A549 (cell line): ENCODE measurements at regions not wholly inside any gene's neighbourhood (a gene's known extent, or its start where the extent isn't known, plus 50 kb on each side); places are given as distances from the start of the nearest gene placed in this dataset.

ENCODE experiments used
- ATAC-seq, 2 experiments: fragments of 200-7000 bp in 1 of 2; fragments of >200 bp in 1 of 2; cut with Nextera tagmentation in 1 of 2; cut with Tn5 transposase in 1 of 2; 3 replicates each; pipeline versions ENCODE4 v1.8.0 to v1.9.1; 2018 to 2020; ENCODE audit warnings: mild to moderate bottlenecking in 1 of 2, moderate library complexity in 1 of 2
- CTCF ChIA-PET: fragments of 300-600 bp; sonication (Branson Sonifier 250); formaldehyde crosslinking; extraction: SDS; loops from one replicate; lab custom pipeline; 2021; ENCODE audit warnings: antibody characterized with exemption, inconsistent platforms; lab: Yijun Ruan, JAX
- POLR2A ChIA-PET: fragments of 350-600 bp; formaldehyde crosslinking; extraction: SDS; loops from one replicate; lab custom pipeline; 2021; ENCODE audit warnings: antibody characterized with exemption, inconsistent platforms; lab: Yijun Ruan, JAX
- DNase-seq, 2 experiments: peaks; one replicate each; pipeline versions ENCODE4 v3.0.0 to v3.0.0-alpha.2; 2011 to 2016; ENCODE audit warnings: low read depth in 1 of 2, low spot score in 1 of 2
- FAIRE-seq: peaks from 2 replicates; lab custom pipeline; 2011; peaks lifted over from hg19 to GRCh38; lab: Jason Lieb, UNC
- H3K27ac ChIP-seq, 2 experiments: fragments of >200 bp; sonication (Bioruptor Twin); formaldehyde crosslinking; 3 replicates each; pipeline ENCODE4 v1.5.1; 2016 to 2017
- H3K4me1 ChIP-seq: fragments of >200 bp; sonication (Bioruptor Twin); formaldehyde crosslinking; 3 replicates; pipeline ENCODE4 v1.6.1; 2016
- H3K4me2 ChIP-seq: fragments of >200 bp; sonication (Bioruptor Twin); formaldehyde crosslinking; 3 replicates; pipeline ENCODE4 v1.6.1; 2016
- H3K4me3 ChIP-seq: fragments of >200 bp; sonication (Bioruptor Twin); formaldehyde crosslinking; 3 replicates; pipeline ENCODE4 v1.5.1; 2016
- H3K9me3 ChIP-seq: fragments of >200 bp; sonication (Bioruptor Twin); formaldehyde crosslinking; 3 replicates; pipeline ENCODE4 v1.6.1; 2016
- ATOH8 ChIP-seq: fragments of 250-450 bp; sonication (Bioruptor Pico); IDR thresholded peaks from 2 replicates; pipeline ENCODE4 v1.5.0; 2020; ENCODE audit warnings: low read depth, mild to moderate bottlenecking, moderate library complexity
- BCL3 ChIP-seq: fragments of >200 bp; sonication (Bioruptor Twin); formaldehyde crosslinking; IDR thresholded peaks from 3 replicates; pipeline ENCODE4 v1.6.1; 2016
- CBX2 ChIP-seq: fragments of 200-600 bp; sonication (generic); IDR thresholded peaks from 2 replicates; pipeline ENCODE4 v1.6.1; 2016; ENCODE audit warnings: low read depth, mild to moderate bottlenecking, borderline replicate concordance
- EHF ChIP-seq: fragments of 250-450 bp; sonication (Bioruptor Pico); IDR thresholded peaks from 2 replicates; pipeline ENCODE4 v1.5.0; 2020; ENCODE audit warnings: mild to moderate bottlenecking
- ESRRA ChIP-seq: fragments of 150-350 bp; IDR thresholded peaks from 2 replicates; pipeline ENCODE4 v1.6.1; 2014; ENCODE audit warnings: mild to moderate bottlenecking, low read length, borderline replicate concordance
- FOSL2 ChIP-seq, 2 experiments: fragments of 450-650 bp in 1 of 2; fragments of >200 bp in 1 of 2; sonication (Bioruptor Twin) in 1 of 2; formaldehyde crosslinking; IDR thresholded peaks; 2 replicates each; pipeline versions ENCODE4 v1.5.0 to v1.6.1; 2016 to 2020; ENCODE audit warnings: mild to moderate bottlenecking in 1 of 2, moderate library complexity in 1 of 2
- HEYL ChIP-seq: fragments of 250-450 bp; sonication (Bioruptor Pico); IDR thresholded peaks from 2 replicates; pipeline ENCODE4 v1.8.0; 2021; ENCODE audit warnings: mild to moderate bottlenecking, moderate library complexity
- HMGXB4 ChIP-seq: fragments of 250-450 bp; sonication (Bioruptor Pico); IDR thresholded peaks from 2 replicates; pipeline ENCODE4 v1.5.0; 2021; ENCODE audit warnings: mild to moderate bottlenecking, moderate library complexity, borderline replicate concordance
- KDM5A ChIP-seq: fragments of 200-600 bp; sonication (generic); IDR thresholded peaks from 2 replicates; pipeline ENCODE4 v1.6.1; 2016; ENCODE audit warnings: antibody characterized with exemption, mild to moderate bottlenecking
- MAZ ChIP-seq: fragments of 150-350 bp; IDR thresholded peaks from 2 replicates; pipeline ENCODE4 v1.6.1; 2014; ENCODE audit warnings: antibody characterized with exemption, low read depth, low read length, borderline replicate concordance
- RCOR1 ChIP-seq: fragments of 150-350 bp; IDR thresholded peaks from 2 replicates; pipeline ENCODE4 v1.6.1; 2014; ENCODE audit warnings: antibody characterized with exemption, low read length, low read depth
- REST ChIP-seq: fragments of 200-600 bp; sonication (generic); IDR thresholded peaks from 2 replicates; pipeline ENCODE4 v1.6.1; 2016; ENCODE audit warnings: antibody characterized with exemption, mild to moderate bottlenecking, moderate library complexity
- RFX5 ChIP-seq: fragments of 450-650 bp; IDR thresholded peaks from 2 replicates; pipeline ENCODE4 v1.7.1; 2014; ENCODE audit warnings: antibody characterized with exemption, mild to moderate bottlenecking, moderate library complexity
- TFCP2L1 ChIP-seq: fragments of 250-450 bp; sonication (Bioruptor Pico); IDR thresholded peaks from 2 replicates; pipeline ENCODE4 v1.5.0; 2021; ENCODE audit warnings: mild to moderate bottlenecking
- ZFP36 ChIP-seq: fragments of 450-650 bp; IDR thresholded peaks from 2 replicates; pipeline ENCODE4 v1.6.1; 2014; ENCODE audit warnings: borderline replicate concordance; ENCODE audit not compliant: partially characterized antibody
- WGBS: methylation state at CpG from one replicate; pipeline ENCODE4 v1.1.6; 2017; ENCODE audit errors: missing lambda C conversion rate; 5-methylcytosine and 5-hydroxymethylcytosine counted together

GRCh38 chr2:64296695-64297346 is 152.6 kb upstream of the PELI1 start:
- WGBS, result 46% methylated on average over 8 of the region's 8 CpGs
- ChIA-PET POLR2A (no interaction called here), CTCF (interaction anchor here (1.5 kb wide), 1 partner anchor 50 kb away, joined by 3 read pairs; no protein-coding TSS in a partner anchor)
- TF ChIP-seq REST (peak; percentile 92), KDM5A (no peak)
- Histone ChIP-seq H3K4me2 (no peak overlapping the region), H3K27ac (no peak overlapping the region), H3K4me1 (no peaks in the 10 kb centered on the region), H3K4me3 (no peak overlapping the region), H3K9me3 (no peaks in the 10 kb centered on the region)
- ATAC-seq, result no peak
- DNase-seq, result no peak
- FAIRE-seq, result no peak

- Histone ChIP-seq H3K4me2 (no peak overlapping the region), H3K4me3 (no peak overlapping the region), H3K4me1 (no peaks in the 10 kb centered on the region), H3K27ac (no peak overlapping the region), H3K9me3 (no peaks in the 10 kb centered on the region)
- WGBS, result 9% methylated on average over 2 of the region's 2 CpGs
- ChIA-PET POLR2A (interaction anchor here (0.7 kb wide), 1 partner anchor 194 kb away, joined by 3 read pairs; no protein-coding TSS in a partner anchor), CTCF (interaction anchor here (1.0 to 3.5 kb wide), 5 partner anchors 9 to 49 kb away, joined by 3 to 19 read pairs (median 3); no protein-coding TSS in a partner anchor)
- DNase-seq, result no peak
- no peak for FAIRE-seq
- TF ChIP-seq CBX2 (no peak), BCL3 (no peak), KDM5A (no peak), HEYL (CRISPR knock-in tag) (no peak), ATOH8 (CRISPR knock-in tag) (no peak), ZFP36 (no peak), ESRRA (no peak), HMGXB4 (CRISPR knock-in tag) (no peak), TFCP2L1 (no peak), RFX5 (no peak), FOSL2 (IDR thresholded peaks at IDR 0.05) (no peak), FOSL2 (CRISPR knock-in tag; IDR thresholded peaks at IDR 0.05) (no peak), EHF (no peak), RCOR1 (no peak), MAZ (no peak)
- no peak for ATAC-seq
Measured at GRCh38 chr2:64298161-64298560, 153.9 kb upstream of the PELI1 start.
